NT2/D1 (cell line): ENCODE measurements at regions not wholly inside any gene's neighbourhood (a gene's known extent, or its start where the extent isn't known, plus 50 kb on each side); places are given as distances from the start of the nearest gene placed in this dataset.

Experiments used
- YY1 ChIP-seq: IDR thresholded peaks from 2 replicates; pipeline ENCODE4 v1.6.1; 2011; ENCODE audit not compliant: insufficient read length, insufficient read depth
- ZNF274 ChIP-seq: IDR thresholded peaks from 2 replicates; pipeline ENCODE4 v1.6.1; 2011; ENCODE audit warnings: mild to moderate bottlenecking, low read depth, low read length

DNA sequence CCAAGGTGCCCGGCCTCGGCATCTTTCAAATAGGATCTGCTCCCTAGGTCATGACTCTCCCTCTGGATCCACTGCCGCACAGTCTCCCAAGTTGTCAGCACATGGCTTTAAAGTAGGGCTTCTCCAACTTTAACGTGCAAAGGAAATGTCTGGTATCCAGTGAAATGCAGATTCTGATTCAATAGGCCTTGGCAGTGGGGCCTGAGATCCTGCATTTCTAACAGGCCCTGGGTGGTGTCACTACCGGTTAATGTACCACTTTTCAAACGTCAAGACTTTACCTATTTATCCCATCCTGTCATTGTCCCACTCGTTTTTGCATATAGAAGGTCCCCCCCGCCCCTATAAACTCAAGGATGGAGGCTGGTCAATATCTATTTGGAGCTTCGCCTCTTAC lies 137.6 kb upstream of the ZNF618 start:
- TF ChIP-seq ZNF274 = no peak
- TF ChIP-seq YY1 = no peak
